ENCODE measurements at regions not wholly inside any gene's neighbourhood (a gene's known extent, or its start where the extent isn't known, plus 50 kb on each side); places are given as distances from the start of the nearest gene placed in this dataset.
"Not testable (repeated sequence)": the region's sequence is repeated elsewhere in the genome, so short reads cannot be mapped to it uniquely, and the experiment has no call there.

GRCh38 chr3:6066868-6067578 lies 793.9 kb upstream of the GRM7 start:
- H3K9me3 Mint-ChIP-seq; DNase-seq (ENCODE audit: low spot score); H3K36me3 Mint-ChIP-seq (ENCODE audit: low read depth); H3K27ac Mint-ChIP-seq; intact Hi-C loops (cut with micrococcal nuclease); H3K4me1 Mint-ChIP-seq (ENCODE audit: low read depth); H3K4me3 Mint-ChIP-seq; H3K27me3 Mint-ChIP-seq (ENCODE audit: insufficient read depth): not testable (repeated sequence)

DNA sequence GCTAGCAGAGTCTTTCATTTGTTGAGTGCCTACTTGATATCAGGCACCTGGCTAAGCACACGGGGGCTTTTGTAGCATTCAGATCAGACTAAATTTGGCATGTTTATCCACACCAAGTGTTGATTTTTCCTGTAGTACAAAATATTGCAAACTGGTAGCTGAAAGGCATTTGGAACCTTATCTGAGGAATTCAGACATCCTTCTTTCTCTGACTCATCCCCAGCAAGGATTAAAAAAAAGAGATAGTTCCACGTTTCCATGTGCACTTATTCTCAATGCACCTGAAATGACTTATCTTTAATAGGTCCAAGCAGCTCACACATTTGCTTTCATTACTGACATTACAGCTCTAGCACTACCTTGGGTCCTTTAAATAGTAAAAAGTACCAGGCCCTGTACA lies 786.0 kb upstream of the GRM7 start:
- Mint-ChIP-seq H3K27me3 (ENCODE audit: insufficient read depth) (no peaks in the 10 kb centered on the region), H3K4me1 (ENCODE audit: low read depth) (no peaks in the 10 kb centered on the region), H3K27ac (no peak overlapping the region), H3K9me3 (peaks cover 16% of the 10 kb centered on the region), H3K36me3 (ENCODE audit: low read depth) (no peaks in the 10 kb centered on the region), H3K4me3 (no peak overlapping the region)
- DNase-seq (ENCODE audit: low spot score) = no peak
- intact Hi-C loops (cut with micrococcal nuclease) = no loop called here

DNA sequence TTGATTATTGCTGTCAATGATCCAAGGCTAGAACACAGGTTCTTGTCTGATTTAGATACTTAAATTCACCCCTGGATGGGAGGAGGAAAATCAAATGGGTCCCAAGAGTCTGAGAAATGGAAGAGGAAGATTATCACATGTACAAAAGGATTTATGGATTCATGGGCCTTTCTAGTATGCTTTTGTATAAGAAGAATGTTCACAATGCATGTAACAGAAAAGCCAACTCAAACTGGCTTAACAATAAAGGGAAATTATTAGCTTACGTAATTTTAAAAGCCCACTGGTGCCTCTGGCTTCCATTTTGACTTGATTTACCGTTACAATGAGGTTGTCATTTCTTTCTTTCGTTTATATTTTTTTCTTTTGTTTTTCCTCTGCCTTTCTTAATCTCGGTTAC lies 782.5 kb upstream of the GRM7 start:
- Mint-ChIP-seq H3K9me3 (peaks cover 16% of the 10 kb centered on the region), H3K4me1 (ENCODE audit: low read depth) (no peaks in the 10 kb centered on the region), H3K27ac (no peak overlapping the region), H3K4me3 (no peak overlapping the region), H3K27me3 (ENCODE audit: insufficient read depth) (no peaks in the 10 kb centered on the region), H3K36me3 (ENCODE audit: low read depth) (no peaks in the 10 kb centered on the region)
- intact Hi-C loops (cut with micrococcal nuclease) = no loop called here
- DNase-seq (ENCODE audit: low spot score) = no peak

DNA sequence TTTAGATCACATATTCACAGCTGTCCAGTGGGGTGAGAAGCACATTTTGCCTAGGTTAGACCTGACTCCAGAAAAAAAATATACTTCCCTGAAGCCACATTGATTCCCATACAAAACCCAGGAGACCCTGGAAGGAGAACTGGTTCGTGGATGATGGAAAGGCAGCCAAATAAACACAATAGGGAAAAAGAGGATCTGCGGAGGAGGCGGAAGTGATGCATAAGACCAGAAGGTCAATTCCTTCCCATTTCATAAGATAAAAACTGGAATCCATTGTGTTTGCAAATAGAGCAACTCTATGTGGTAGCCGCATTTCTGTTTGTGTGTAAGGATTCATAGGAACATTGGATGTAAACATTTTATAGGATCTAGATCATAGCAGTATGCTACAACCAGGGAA lies 781.9 kb upstream of the GRM7 start:
- Mint-ChIP-seq H3K4me1 (ENCODE audit: low read depth) (no peaks in the 10 kb centered on the region), H3K27me3 (ENCODE audit: insufficient read depth) (no peaks in the 10 kb centered on the region), H3K9me3 (peaks cover 16% of the 10 kb centered on the region), H3K4me3 (no peak overlapping the region), H3K36me3 (ENCODE audit: low read depth) (no peaks in the 10 kb centered on the region), H3K27ac (no peak overlapping the region)
- DNase-seq (ENCODE audit: low spot score) = no peak
- intact Hi-C loops (cut with micrococcal nuclease) = no loop called here

GRCh38 chr3:6079561-6080179 lies 781.2 kb upstream of the GRM7 start:
- Mint-ChIP-seq H3K27ac (no peak overlapping the region), H3K4me3 (no peak overlapping the region), H3K4me1 (ENCODE audit: low read depth) (no peaks in the 10 kb centered on the region), H3K36me3 (ENCODE audit: low read depth) (no peaks in the 10 kb centered on the region), H3K27me3 (ENCODE audit: insufficient read depth) (no peaks in the 10 kb centered on the region), H3K9me3 (peaks cover 16% of the 10 kb centered on the region)
- no peak for DNase-seq (ENCODE audit: low spot score)
- intact Hi-C loops (cut with micrococcal nuclease) = no loop called here

- Mint-ChIP-seq H3K27me3 (ENCODE audit: insufficient read depth) (no peaks in the 10 kb centered on the region), H3K9me3 (peaks cover 4% of the 10 kb centered on the region), H3K4me1 (ENCODE audit: low read depth) (no peaks in the 10 kb centered on the region), H3K27ac (no peak overlapping the region), H3K36me3 (ENCODE audit: low read depth) (no peaks in the 10 kb centered on the region), H3K4me3 (no peak overlapping the region)
- DNase-seq (ENCODE audit: low spot score) = no peak
- intact Hi-C loops (cut with micrococcal nuclease) = no loop called here
These were observed 772.5 kb upstream of the GRM7 start for GRCh38 chr3:6088433-6088832.

- no peaks in the 10 kb centered on the region for H3K27me3 Mint-ChIP-seq (ENCODE audit: insufficient read depth)
- H3K4me1 Mint-ChIP-seq (ENCODE audit: low read depth) = no peaks in the 10 kb centered on the region
- no peak overlapping the region for H3K4me3 Mint-ChIP-seq
- DNase-seq (ENCODE audit: low spot score) = no peak
- H3K27ac Mint-ChIP-seq = no peak overlapping the region
- intact Hi-C loops (cut with micrococcal nuclease) = no loop called here
- H3K36me3 Mint-ChIP-seq (ENCODE audit: low read depth) = no peaks in the 10 kb centered on the region
- H3K9me3 Mint-ChIP-seq = peaks cover 4% of the 10 kb centered on the region
These were observed 771.1 kb upstream of the GRM7 start for GRCh38 chr3:6089780-6090179.

GRCh38 chr3:6091262-6091661 lies 769.7 kb upstream of the GRM7 start:
- no peaks in the 10 kb centered on the region for H3K4me1 Mint-ChIP-seq (ENCODE audit: low read depth)
- no peaks in the 10 kb centered on the region for H3K9me3 Mint-ChIP-seq
- intact Hi-C loops (cut with micrococcal nuclease) = no loop called here
- no peak overlapping the region for H3K4me3 Mint-ChIP-seq
- DNase-seq (ENCODE audit: low spot score) = no peak
- no peaks in the 10 kb centered on the region for H3K36me3 Mint-ChIP-seq (ENCODE audit: low read depth)
- no peak overlapping the region for H3K27ac Mint-ChIP-seq
- no peaks in the 10 kb centered on the region for H3K27me3 Mint-ChIP-seq (ENCODE audit: insufficient read depth)

GRCh38 chr3:6095006-6095405 lies 765.9 kb upstream of the GRM7 start:
- Mint-ChIP-seq H3K4me1 (ENCODE audit: low read depth) (no peaks in the 10 kb centered on the region), H3K36me3 (ENCODE audit: low read depth) (no peaks in the 10 kb centered on the region), H3K4me3 (no peak overlapping the region), H3K27ac (no peak overlapping the region), H3K27me3 (ENCODE audit: insufficient read depth) (no peaks in the 10 kb centered on the region), H3K9me3 (no peaks in the 10 kb centered on the region)
- intact Hi-C loops (cut with micrococcal nuclease) = no loop called here
- no peak for DNase-seq (ENCODE audit: low spot score)

DNA sequence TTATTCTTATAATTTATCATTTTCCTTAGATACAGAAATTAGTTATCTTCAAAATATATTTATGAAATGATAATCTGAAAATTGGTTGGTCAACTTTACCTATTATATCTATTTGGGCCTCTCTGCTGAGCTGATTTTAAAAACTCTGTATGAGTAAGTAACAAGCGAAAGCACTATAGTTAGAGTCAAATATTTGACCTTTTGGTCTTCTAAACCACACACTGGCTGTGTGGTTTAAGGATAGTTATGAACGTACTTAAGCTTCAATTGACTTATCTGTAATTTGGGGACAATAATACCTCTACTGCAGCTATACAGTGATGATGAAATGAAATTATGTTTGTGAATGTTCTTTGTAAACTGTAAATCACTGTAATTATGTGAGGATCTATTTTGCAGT lies 763.9 kb upstream of the GRM7 start:
- H3K4me3 Mint-ChIP-seq = no peak overlapping the region
- intact Hi-C loops (cut with micrococcal nuclease) = no loop called here
- no peaks in the 10 kb centered on the region for H3K36me3 Mint-ChIP-seq (ENCODE audit: low read depth)
- no peaks in the 10 kb centered on the region for H3K27me3 Mint-ChIP-seq (ENCODE audit: insufficient read depth)
- H3K9me3 Mint-ChIP-seq = no peaks in the 10 kb centered on the region
- DNase-seq (ENCODE audit: low spot score) = no peak
- no peaks in the 10 kb centered on the region for H3K4me1 Mint-ChIP-seq (ENCODE audit: low read depth)
- no peak overlapping the region for H3K27ac Mint-ChIP-seq

DNA sequence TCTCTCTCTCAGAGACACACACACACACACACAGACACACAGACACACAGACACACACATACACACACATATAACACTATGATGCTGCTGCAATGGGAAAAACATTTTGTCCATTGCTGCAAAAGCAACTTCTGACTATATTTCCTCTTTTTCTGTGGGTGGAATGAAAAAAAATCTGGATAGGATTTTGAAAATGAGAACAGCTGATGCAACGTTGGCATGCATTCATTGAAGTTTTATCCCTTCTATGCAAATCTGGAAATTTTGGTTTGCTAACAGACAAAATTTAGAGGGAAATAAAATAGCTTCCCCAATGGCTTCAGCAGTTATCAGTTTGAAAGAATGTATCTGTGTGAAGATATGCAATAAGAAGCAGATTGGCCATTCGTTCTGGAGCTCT lies 763.4 kb upstream of the GRM7 start:
- Mint-ChIP-seq H3K27me3 (ENCODE audit: insufficient read depth) (no peaks in the 10 kb centered on the region), H3K27ac (no peak overlapping the region), H3K9me3 (no peaks in the 10 kb centered on the region), H3K4me3 (no peak overlapping the region), H3K4me1 (ENCODE audit: low read depth) (no peaks in the 10 kb centered on the region), H3K36me3 (ENCODE audit: low read depth) (no peaks in the 10 kb centered on the region)
- intact Hi-C loops (cut with micrococcal nuclease) = no loop called here
- DNase-seq (ENCODE audit: low spot score) = no peak

DNA sequence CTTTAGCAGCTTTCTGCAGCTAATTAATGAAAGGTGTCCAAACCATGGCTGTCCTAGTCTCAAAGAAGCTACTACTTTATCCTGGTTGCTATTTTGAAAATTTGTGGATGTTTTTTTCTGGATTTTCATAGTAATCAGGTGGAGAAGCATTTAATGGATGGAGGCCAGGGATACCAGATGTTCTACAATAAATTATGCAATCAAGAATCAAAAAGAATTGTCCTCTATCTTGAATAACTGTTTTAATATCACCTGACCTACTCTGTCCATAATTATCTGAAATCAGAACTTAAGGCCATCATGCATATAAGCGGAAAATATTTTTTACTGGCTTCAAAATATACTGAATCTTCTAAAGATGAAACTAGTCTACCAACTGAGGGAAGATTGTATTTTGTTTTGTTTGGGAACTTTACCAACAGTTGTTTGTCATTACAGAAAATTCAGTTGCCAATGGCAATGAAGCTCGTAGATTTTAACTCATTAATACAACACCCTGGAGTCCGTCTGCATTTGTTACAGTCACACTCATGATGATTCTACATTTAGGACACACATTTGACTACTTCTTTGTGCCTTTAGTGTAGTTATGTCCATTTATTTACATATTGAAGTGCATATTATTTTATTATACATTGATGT lies 762.3 kb upstream of the GRM7 start:
- no peak for DNase-seq (ENCODE audit: low spot score)
- Mint-ChIP-seq H3K4me3 (no peak overlapping the region), H3K27ac (no peak overlapping the region), H3K9me3 (no peaks in the 10 kb centered on the region), H3K4me1 (ENCODE audit: low read depth) (no peaks in the 10 kb centered on the region), H3K27me3 (ENCODE audit: insufficient read depth) (no peaks in the 10 kb centered on the region), H3K36me3 (ENCODE audit: low read depth) (no peaks in the 10 kb centered on the region)
- intact Hi-C loops (cut with micrococcal nuclease) = no loop called here

- no peaks in the 10 kb centered on the region for H3K9me3 Mint-ChIP-seq
- no peaks in the 10 kb centered on the region for H3K36me3 Mint-ChIP-seq (ENCODE audit: low read depth)
- DNase-seq (ENCODE audit: low spot score) = no peak
- no peaks in the 10 kb centered on the region for H3K4me1 Mint-ChIP-seq (ENCODE audit: low read depth)
- H3K27me3 Mint-ChIP-seq (ENCODE audit: insufficient read depth) = no peaks in the 10 kb centered on the region
- intact Hi-C loops (cut with micrococcal nuclease) = no loop called here
- H3K27ac Mint-ChIP-seq = no peak overlapping the region
- no peak overlapping the region for H3K4me3 Mint-ChIP-seq
These were observed 761.3 kb upstream of the GRM7 start for GRCh38 chr3:6099458-6100075.

Measured in activated T-helper 1 cell treated with anti-CD3 and anti-CD28 coated beads, Interleukin-12 subunit alpha, Interleukin-12 subunit beta, Interleukin-2, Interleukin-4 antibody, amounts not matched to agents 30 ng/mL and 10 ng/mL and 1 ng/mL, durations not matched to agents 14 hours and 24 hours and 36 hours (primary cell).